ENCODE measurements at regions not wholly inside any gene's neighbourhood (a gene's known extent, or its start where the extent isn't known, plus 50 kb on each side); places are given as distances from the start of the nearest gene placed in this dataset.
A peak's percentile ranks its signal among the peaks of the same experiment; 100 is the strongest.

GRCh38 chr3:187960820-187961219 is 193.1 kb upstream of the LPP start:
- peaks cover 3% of the 10 kb centered on the region for H3K36me3 Mint-ChIP-seq (ENCODE audit: insufficient read depth)
- ATAC-seq (replicated peaks; ENCODE audit: extremely low read depth, poor library complexity, severe bottlenecking) (no peak), DNase-seq (ENCODE audit: low spot score in 2 of 2) (no peak)
- H3K4me1 Mint-ChIP-seq = peaks cover 23% of the 10 kb centered on the region
- H3K27ac Mint-ChIP-seq (ENCODE audit: low read depth) = no peak overlapping the region
- no peak overlapping the region for H3K4me3 Mint-ChIP-seq
- H3K9me3 Mint-ChIP-seq = no peaks in the 10 kb centered on the region
- no peaks in the 10 kb centered on the region for H3K27me3 Mint-ChIP-seq

DNA sequence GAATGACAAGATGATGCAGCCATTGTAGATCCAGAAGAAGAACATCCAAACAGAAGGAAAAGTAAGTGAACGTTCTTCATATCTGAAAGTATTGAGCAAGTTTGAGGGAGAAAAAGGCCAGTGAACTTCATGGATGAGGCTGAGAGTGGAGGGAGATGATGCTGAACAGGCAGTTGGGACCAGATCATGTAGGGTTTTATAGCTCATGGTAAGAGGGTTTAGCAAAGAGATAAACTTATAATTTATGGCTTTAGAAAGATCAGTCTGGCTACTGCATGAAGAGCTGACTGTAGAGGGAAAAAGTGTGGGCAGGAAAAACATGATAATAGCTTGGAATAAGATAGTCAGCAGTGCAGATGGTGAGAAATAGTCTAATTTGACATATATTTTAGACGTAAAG is 192.6 kb upstream of the LPP start:
- Mint-ChIP-seq H3K27me3 (no peaks in the 10 kb centered on the region), H3K4me3 (no peak overlapping the region), H3K27ac (ENCODE audit: low read depth) (no peak overlapping the region), H3K36me3 (ENCODE audit: insufficient read depth) (peaks cover 5% of the 10 kb centered on the region), H3K9me3 (no peaks in the 10 kb centered on the region), H3K4me1 (peaks cover 23% of the 10 kb centered on the region)
- DNase-seq (ENCODE audit: low spot score in 2 of 2) (no peak), ATAC-seq (replicated peaks; ENCODE audit: extremely low read depth, poor library complexity, severe bottlenecking) (no peak)

DNA sequence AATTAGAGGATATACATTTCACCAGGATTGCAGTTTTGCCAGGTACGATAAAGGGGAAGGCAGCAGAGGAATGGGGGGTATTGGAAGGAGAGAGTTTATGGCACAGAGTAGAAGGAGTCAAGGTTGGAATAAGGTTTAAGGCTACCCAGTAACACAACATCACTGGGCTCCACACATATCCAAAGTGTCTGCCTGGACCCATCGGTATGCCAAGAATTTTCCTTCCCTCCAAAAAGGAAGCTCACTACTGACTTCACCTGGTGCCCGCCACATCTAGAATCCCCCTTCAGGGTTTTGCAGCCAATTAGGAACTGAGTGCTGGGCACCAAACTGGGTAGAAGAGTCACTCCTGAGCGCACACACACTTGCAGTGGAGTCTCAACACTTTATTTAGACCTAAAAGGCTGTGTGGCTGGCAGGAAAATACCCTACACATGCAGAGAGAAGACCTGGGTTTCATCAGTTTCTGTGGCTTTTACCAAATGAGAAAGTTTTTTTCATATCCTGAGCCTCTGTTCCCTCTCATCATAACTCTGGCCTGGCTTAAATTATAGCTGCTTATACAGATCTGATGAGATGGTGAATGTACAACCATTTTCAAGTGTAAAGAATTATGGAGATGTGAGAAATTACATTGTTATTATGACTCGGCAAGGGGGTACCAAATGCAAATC is 190.8 kb upstream of the LPP start:
- ATAC-seq (replicated peaks; ENCODE audit: extremely low read depth, poor library complexity, severe bottlenecking) = no peak
- Mint-ChIP-seq H3K4me3 (no peak overlapping the region), H3K9me3 (no peaks in the 10 kb centered on the region), H3K27ac (ENCODE audit: low read depth) (peak overlapping the region; percentile 19), H3K4me1 (peaks cover 14% of the 10 kb centered on the region), H3K27me3 (no peaks in the 10 kb centered on the region), H3K36me3 (ENCODE audit: insufficient read depth) (peaks cover 5% of the 10 kb centered on the region)
- DNase-seq (ENCODE audit: low spot score in 2 of 2) = no peak

DNA sequence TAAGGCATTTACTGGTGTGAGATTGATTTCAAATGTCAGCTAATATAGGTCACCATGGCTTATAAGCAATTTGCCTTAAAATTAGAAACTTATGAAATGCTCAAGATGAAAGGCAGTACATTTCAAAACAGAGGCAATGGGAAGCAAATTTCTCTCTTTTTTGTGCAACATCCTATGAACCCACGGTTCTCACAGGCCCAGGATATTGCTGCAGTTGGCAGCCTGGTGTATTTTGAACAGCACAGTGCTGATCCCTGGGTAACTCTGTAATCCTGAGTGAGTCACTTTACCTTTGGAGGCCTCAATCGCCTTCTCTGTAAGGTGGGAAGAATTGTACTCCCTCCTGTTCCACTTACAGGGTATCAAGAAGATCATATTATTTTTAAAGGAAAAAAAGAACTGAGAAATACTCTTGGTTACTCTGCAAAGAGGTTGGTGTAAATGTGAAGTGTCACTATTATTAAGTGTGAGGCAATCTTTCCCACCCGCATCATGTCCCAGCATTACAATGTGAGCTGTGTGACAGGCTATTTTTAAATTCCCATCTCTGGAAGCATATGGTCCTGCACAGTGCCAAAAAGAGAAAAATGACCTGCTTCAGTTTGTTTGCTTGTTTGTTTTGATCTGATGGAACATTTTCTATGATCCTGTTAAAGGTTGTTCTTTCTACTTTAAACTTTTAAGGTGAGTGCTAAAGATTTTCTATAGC is 190.1 kb upstream of the LPP start:
- Mint-ChIP-seq H3K4me1 (peaks cover 7% of the 10 kb centered on the region), H3K27ac (ENCODE audit: low read depth) (peak overlapping the region; percentile 19), H3K9me3 (no peaks in the 10 kb centered on the region), H3K36me3 (ENCODE audit: insufficient read depth) (peaks cover 4% of the 10 kb centered on the region), H3K27me3 (no peaks in the 10 kb centered on the region), H3K4me3 (no peak overlapping the region)
- DNase-seq (ENCODE audit: low spot score in 2 of 2) = no peak
- ATAC-seq (replicated peaks; ENCODE audit: extremely low read depth, poor library complexity, severe bottlenecking) = no peak

GRCh38 chr3:187964760-187965159 is 189.2 kb upstream of the LPP start:
- Mint-ChIP-seq H3K9me3 (no peaks in the 10 kb centered on the region), H3K36me3 (ENCODE audit: insufficient read depth) (peaks cover 4% of the 10 kb centered on the region), H3K4me3 (no peak overlapping the region), H3K27ac (ENCODE audit: low read depth) (no peak overlapping the region), H3K27me3 (no peaks in the 10 kb centered on the region), H3K4me1 (no peaks in the 10 kb centered on the region)
- ATAC-seq (replicated peaks; ENCODE audit: extremely low read depth, poor library complexity, severe bottlenecking) (no peak), DNase-seq (ENCODE audit: low spot score in 2 of 2) (no peak)

DNA sequence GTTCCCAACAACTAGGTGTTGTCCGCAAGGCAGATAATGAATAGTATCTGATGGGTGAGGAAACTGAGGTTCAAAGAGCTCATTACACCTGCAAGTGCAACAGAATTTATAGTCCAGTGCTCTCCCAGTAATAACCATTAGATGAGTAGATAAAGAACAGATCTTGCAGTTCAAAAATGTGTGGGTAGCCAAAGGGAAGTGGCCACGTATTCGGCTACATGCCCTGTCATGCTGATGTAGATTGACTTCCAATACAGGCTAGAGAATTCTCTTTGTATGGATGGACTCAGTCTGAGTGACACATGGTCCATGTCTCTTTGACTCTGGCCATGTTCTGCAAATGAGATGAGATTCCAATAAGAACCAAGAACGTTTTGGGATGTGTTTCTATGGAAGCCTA is 187.9 kb upstream of the LPP start:
- no peak for ATAC-seq (replicated peaks; ENCODE audit: extremely low read depth, poor library complexity, severe bottlenecking)

GRCh38 chr3:187966636-187967406 is 187.1 kb upstream of the LPP start:
- ATAC-seq (replicated peaks; ENCODE audit: extremely low read depth, poor library complexity, severe bottlenecking) (no peak), DNase-seq (ENCODE audit: low spot score in 2 of 2) (no peak)
- Mint-ChIP-seq H3K27ac (ENCODE audit: low read depth) (no peak overlapping the region), H3K27me3 (no peaks in the 10 kb centered on the region), H3K4me3 (no peak overlapping the region), H3K36me3 (ENCODE audit: insufficient read depth) (peaks cover 4% of the 10 kb centered on the region), H3K9me3 (no peaks in the 10 kb centered on the region), H3K4me1 (no peaks in the 10 kb centered on the region)

More for the DNA sequence above, 187.9 kb upstream of the LPP start:
- Mint-ChIP-seq H3K9me3 (no peaks in the 10 kb centered on the region), H3K27ac (ENCODE audit: low read depth) (no peak overlapping the region), H3K27me3 (no peaks in the 10 kb centered on the region), H3K36me3 (ENCODE audit: insufficient read depth) (peaks cover 4% of the 10 kb centered on the region), H3K4me3 (no peak overlapping the region), H3K4me1 (no peaks in the 10 kb centered on the region)
- DNase-seq (ENCODE audit: low spot score in 2 of 2) = no peak

DNA sequence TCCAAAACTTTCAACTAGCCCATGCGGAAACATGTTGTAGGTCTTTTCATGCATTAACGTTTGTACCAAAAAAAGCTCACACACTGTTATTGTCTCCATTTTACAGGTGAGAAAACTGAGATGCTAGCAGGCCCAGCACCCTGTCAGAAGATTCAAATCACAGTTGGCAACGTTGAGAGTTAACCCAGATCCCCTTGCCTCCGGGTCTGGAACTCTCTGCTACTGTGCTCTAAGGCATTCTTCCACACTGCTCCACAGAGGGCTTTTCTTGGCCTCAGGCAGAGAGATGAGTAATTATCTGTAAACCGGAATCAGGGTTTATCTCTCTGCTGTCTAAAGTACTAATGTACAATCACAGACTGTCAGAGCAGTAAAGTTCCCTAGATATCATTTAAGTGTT is 186.0 kb upstream of the LPP start:
- Mint-ChIP-seq H3K9me3 (no peaks in the 10 kb centered on the region), H3K27me3 (no peaks in the 10 kb centered on the region), H3K4me3 (no peak overlapping the region), H3K36me3 (ENCODE audit: insufficient read depth) (peaks cover 4% of the 10 kb centered on the region), H3K4me1 (no peaks in the 10 kb centered on the region), H3K27ac (ENCODE audit: low read depth) (no peak overlapping the region)
- ATAC-seq (replicated peaks; ENCODE audit: extremely low read depth, poor library complexity, severe bottlenecking) = no peak
- DNase-seq (ENCODE audit: low spot score in 2 of 2) = no peak

- Mint-ChIP-seq H3K36me3 (ENCODE audit: insufficient read depth) (peaks cover 4% of the 10 kb centered on the region), H3K9me3 (no peaks in the 10 kb centered on the region), H3K27ac (ENCODE audit: low read depth) (no peak overlapping the region), H3K27me3 (no peaks in the 10 kb centered on the region), H3K4me3 (no peak overlapping the region), H3K4me1 (peaks cover 2% of the 10 kb centered on the region)
- ATAC-seq (replicated peaks; ENCODE audit: extremely low read depth, poor library complexity, severe bottlenecking) (no peak), DNase-seq (ENCODE audit: low spot score in 2 of 2) (no peak)
These were observed 184.9 kb upstream of the LPP start for GRCh38 chr3:187968883-187969580.

DNA sequence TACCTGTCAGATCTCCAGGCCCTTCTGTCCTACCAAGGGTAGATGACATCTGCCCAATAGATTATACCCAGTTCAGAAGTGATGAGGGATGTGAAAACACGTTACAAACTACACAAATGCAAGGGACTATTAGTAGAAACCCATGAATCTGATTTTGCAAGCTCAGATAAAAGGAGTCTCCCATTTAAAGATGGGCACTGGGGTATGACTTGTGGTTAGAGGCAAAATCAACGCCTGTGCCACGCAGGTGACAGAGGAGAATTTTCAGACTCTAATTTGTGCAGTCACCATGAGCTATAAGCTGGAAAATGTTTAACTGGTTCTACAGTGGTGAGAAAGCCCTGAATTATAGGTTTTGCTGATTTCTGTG is 184.4 kb upstream of the LPP start:
- no peak for DNase-seq (ENCODE audit: low spot score in 2 of 2)
- Mint-ChIP-seq H3K4me1 (peaks cover 8% of the 10 kb centered on the region), H3K9me3 (no peaks in the 10 kb centered on the region), H3K27me3 (no peaks in the 10 kb centered on the region), H3K27ac (ENCODE audit: low read depth) (no peak overlapping the region), H3K36me3 (ENCODE audit: insufficient read depth) (peaks cover 4% of the 10 kb centered on the region), H3K4me3 (no peak overlapping the region)
- ATAC-seq (replicated peaks; ENCODE audit: extremely low read depth, poor library complexity, severe bottlenecking) = no peak

DNA sequence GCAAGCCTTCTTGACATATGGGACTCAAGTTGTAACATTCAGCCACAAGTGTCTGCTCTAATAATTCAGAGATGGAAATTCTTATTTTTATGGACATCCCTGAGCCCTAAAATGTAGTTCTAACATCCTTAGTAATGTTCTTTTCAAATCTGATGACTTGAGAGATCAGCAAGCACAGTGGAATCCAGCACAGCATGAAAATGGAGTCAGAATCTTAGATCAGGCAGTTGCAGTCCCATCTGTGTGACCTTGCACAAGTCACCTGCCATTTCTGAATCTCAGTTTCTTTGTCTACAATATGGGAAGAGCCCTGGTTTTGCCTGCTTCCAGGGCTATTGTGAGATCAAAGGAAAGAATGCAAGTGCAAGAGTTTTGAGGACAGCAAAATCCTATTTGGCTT is 183.9 kb upstream of the LPP start:
- H3K4me1 Mint-ChIP-seq = peaks cover 13% of the 10 kb centered on the region
- ATAC-seq (replicated peaks; ENCODE audit: extremely low read depth, poor library complexity, severe bottlenecking) (no peak), DNase-seq (ENCODE audit: low spot score in 2 of 2) (no peak)
- no peaks in the 10 kb centered on the region for H3K27me3 Mint-ChIP-seq
- no peak overlapping the region for H3K4me3 Mint-ChIP-seq
- no peak overlapping the region for H3K27ac Mint-ChIP-seq (ENCODE audit: low read depth)
- no peaks in the 10 kb centered on the region for H3K9me3 Mint-ChIP-seq
- peaks cover 2% of the 10 kb centered on the region for H3K36me3 Mint-ChIP-seq (ENCODE audit: insufficient read depth)

- Mint-ChIP-seq H3K27ac (ENCODE audit: low read depth) (no peak overlapping the region), H3K27me3 (no peaks in the 10 kb centered on the region), H3K9me3 (no peaks in the 10 kb centered on the region), H3K4me3 (no peak overlapping the region), H3K4me1 (peaks cover 28% of the 10 kb centered on the region), H3K36me3 (ENCODE audit: insufficient read depth) (no peaks in the 10 kb centered on the region)
- ATAC-seq (replicated peaks; ENCODE audit: extremely low read depth, poor library complexity, severe bottlenecking) (no peak), DNase-seq (ENCODE audit: low spot score in 2 of 2) (no peak)
These were observed 182.3 kb upstream of the LPP start for GRCh38 chr3:187971629-187972028.

Measured in central memory CD8-positive, alpha-beta T cell (primary cell).